DMS 273 (cell line): ENCODE measurements at regions not wholly inside any gene's neighbourhood (a gene's known extent, or its start where the extent isn't known, plus 50 kb on each side); places are given as distances from the start of the nearest gene placed in this dataset.

Experiments
- DNase-seq: peaks from one replicate; lab custom pipeline; 2025; ENCODE audit not compliant: unreplicated experiment; lab: John Stamatoyannopoulos, UW

- peak; percentile 43 for DNase-seq
Observed at GRCh38 chr15:87207990-87208580, 1048.5 kb downstream of the NTRK3 start.

GRCh38 chr15:87207251-87207650 is 1049.3 kb downstream of the NTRK3 start:
- DNase-seq: no peak

- no peak for DNase-seq
Observed at GRCh38 chr15:87201986-87202385, 1054.6 kb downstream of the NTRK3 start.

GRCh38 chr15:87200149-87200548 is 1056.4 kb downstream of the NTRK3 start:
- peak; percentile 67 for DNase-seq

- no peak for DNase-seq
Observed at GRCh38 chr15:87197981-87198380, 1058.6 kb downstream of the NTRK3 start.

GRCh38 chr15:87196498-87196897 is 1060.0 kb downstream of the NTRK3 start:
- DNase-seq: no peak

GRCh38 chr15:87193481-87193880 is 1063.1 kb downstream of the NTRK3 start:
- no peak for DNase-seq

- DNase-seq: no peak
Observed at GRCh38 chr15:87167706-87168105, 1088.0 kb downstream of the AGBL1 start.

- no peak for DNase-seq
Observed at GRCh38 chr15:87167055-87167454, 1087.4 kb downstream of the AGBL1 start.

GRCh38 chr15:87155771-87156170 is 1076.1 kb downstream of the AGBL1 start:
- no peak for DNase-seq

- DNase-seq: no peak
Observed at GRCh38 chr15:87154761-87155160, 1075.1 kb downstream of the AGBL1 start.

GRCh38 chr15:87151202-87151748 is 1071.6 kb downstream of the AGBL1 start:
- DNase-seq: no peak

GRCh38 chr15:87145696-87146095 is 1066.0 kb downstream of the AGBL1 start:
- DNase-seq: no peak

- peak; percentile 86 for DNase-seq
Observed at GRCh38 chr15:87144775-87145174, 1065.1 kb downstream of the AGBL1 start.

GRCh38 chr15:87142096-87142495 is 1062.4 kb downstream of the AGBL1 start:
- no peak for DNase-seq

- no peak for DNase-seq
Observed at GRCh38 chr15:87135109-87135508, 1055.4 kb downstream of the AGBL1 start.

- no peak for DNase-seq
Observed at GRCh38 chr15:87133704-87134103, 1054.0 kb downstream of the AGBL1 start.

GRCh38 chr15:87131067-87131466 is 1051.4 kb downstream of the AGBL1 start:
- DNase-seq: no peak

GRCh38 chr15:87129916-87130315 is 1050.2 kb downstream of the AGBL1 start:
- DNase-seq: no peak

GRCh38 chr15:87123676-87124382 is 1044.2 kb downstream of the AGBL1 start:
- no peak for DNase-seq

GRCh38 chr15:87121336-87121735 is 1041.7 kb downstream of the AGBL1 start:
- no peak for DNase-seq

GRCh38 chr15:87120555-87120954 is 1040.9 kb downstream of the AGBL1 start:
- no peak for DNase-seq

- no peak for DNase-seq
Observed at GRCh38 chr15:87118846-87119245, 1039.2 kb downstream of the AGBL1 start.
